ENCODE measurements at regions not wholly inside any gene's neighbourhood (a gene's known extent, or its start where the extent isn't known, plus 50 kb on each side); places are given as distances from the start of the nearest gene placed in this dataset.

- intact Hi-C loops (cut with DNase I), result loop anchor here (10.0 kb wide), 1 partner anchor 755 kb away; no protein-coding TSS in a partner anchor
- no peak for DNase-seq (ENCODE audit: extremely low spot score)
- Histone ChIP-seq H3K36me3 (no peaks in the 10 kb centered on the region), H3K27me3 (no peaks in the 10 kb centered on the region), H3K4me3 (no peak overlapping the region), H3K4me1 (no peaks in the 10 kb centered on the region), H3K9me3 (peaks cover 0 to 4% (median 0%) of the 10 kb centered on the region in 4 donors), H3K27ac (replicated peaks in 1 of 4) (no peak overlapping the region)
- TF ChIP-seq POLR2AphosphoS5 (IDR thresholded peaks at IDR 0.05) (no peak), CTCF (IDR thresholded peaks at IDR 0.05) (no peak), POLR2A (IDR thresholded peaks at IDR 0.05; ENCODE audit: low read depth) (no peak), EP300 (IDR thresholded peaks at IDR 0.05) (no peak)
- WGBS, result 81% methylated on average over 8 of the region's 8 CpGs
These were observed 208.9 kb downstream of the MIB1 start for GRCh38 chr18:21949326-21950015.

DNA sequence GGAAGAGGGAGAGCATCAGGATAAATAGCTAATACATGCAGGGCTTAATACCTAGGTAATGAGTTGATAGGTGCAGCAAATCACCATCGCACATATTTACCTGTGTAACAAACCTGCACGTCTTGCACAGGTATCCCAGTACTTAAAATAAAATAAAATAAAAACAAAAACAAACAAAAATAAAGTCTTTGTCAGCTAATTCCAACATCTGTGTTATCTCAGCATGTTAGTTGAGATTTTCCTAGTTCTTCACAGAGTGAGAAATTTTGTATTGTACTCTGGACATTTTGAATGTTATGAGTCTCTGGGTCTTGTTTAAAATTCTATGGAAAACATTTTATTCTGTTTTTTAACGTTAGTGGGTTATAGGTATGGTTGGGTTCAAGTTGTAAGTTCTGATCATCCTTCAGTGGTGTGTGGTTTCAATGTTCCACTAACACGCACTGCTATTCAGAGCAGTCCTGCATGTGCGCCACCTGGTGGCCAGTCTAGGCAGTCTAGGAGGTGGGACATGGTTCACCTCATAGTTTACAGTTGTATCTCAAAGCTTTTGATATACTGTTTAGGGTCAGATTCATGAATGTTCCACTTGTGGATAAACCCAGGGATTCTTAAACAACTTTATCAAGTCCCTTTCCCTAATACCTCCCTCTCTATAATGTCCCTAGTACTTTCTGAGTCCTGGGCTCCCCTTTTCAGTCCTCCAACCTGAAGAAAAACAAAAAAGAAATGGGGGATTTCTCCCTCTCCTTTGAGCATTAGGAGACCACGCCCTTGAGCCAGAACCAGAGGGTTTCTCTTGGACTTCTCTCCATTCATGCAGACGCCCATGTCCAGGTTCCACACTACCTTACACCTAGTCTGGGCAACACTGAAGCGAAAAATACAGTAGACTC, 213.4 kb upstream of the GATA6 start:
- H3K36me3 ChIP-seq, result no peaks in the 10 kb centered on the region
- H3K4me3 ChIP-seq, result no peak overlapping the region
- H3K27ac ChIP-seq (replicated peaks in 1 of 4), result no peak overlapping the region
- no peaks in the 10 kb centered on the region for H3K27me3 ChIP-seq
- TF ChIP-seq EP300 (IDR thresholded peaks at IDR 0.05) (no peak), CTCF (IDR thresholded peaks at IDR 0.05) (peak; percentile 72 to 89 (median 87))
- H3K4me1 ChIP-seq, result no peaks in the 10 kb centered on the region
- peaks cover 0 to 4% (median 0%) of the 10 kb centered on the region in 4 donors for H3K9me3 ChIP-seq
- DNase-seq (ENCODE audit: extremely low spot score), result no peak
- WGBS, result 39% methylated on average over 8 of the region's 8 CpGs
- intact Hi-C loops (cut with DNase I), result loop anchor here (5.0 to 10.0 kb wide), 2 partner anchors 49 to 761 kb away; no protein-coding TSS in a partner anchor

- no peaks in the 10 kb centered on the region for H3K4me1 ChIP-seq
- no peak for DNase-seq (ENCODE audit: extremely low spot score)
- intact Hi-C loops (cut with DNase I), result loop anchor here (5.0 to 10.0 kb wide), 2 partner anchors 51 to 763 kb away; no protein-coding TSS in a partner anchor
- 78% methylated on average over 8 of the region's 8 CpGs for WGBS
- H3K27ac ChIP-seq (replicated peaks in 1 of 4), result no peak overlapping the region
- no peaks in the 10 kb centered on the region for H3K27me3 ChIP-seq
- no peak overlapping the region for H3K4me3 ChIP-seq
- peaks cover 0 to 4% (median 0%) of the 10 kb centered on the region in 4 donors for H3K9me3 ChIP-seq
- no peaks in the 10 kb centered on the region for H3K36me3 ChIP-seq
- no peak for TF ChIP-seq POLR2A (IDR thresholded peaks at IDR 0.05; ENCODE audit: low read depth)
- TF ChIP-seq EP300 (IDR thresholded peaks at IDR 0.05), result no peak
- no peak for TF ChIP-seq CTCF (IDR thresholded peaks at IDR 0.05)
- TF ChIP-seq POLR2AphosphoS5 (IDR thresholded peaks at IDR 0.05), result no peak
These were observed 211.1 kb upstream of the GATA6 start for GRCh38 chr18:21958263-21958662.

- Histone ChIP-seq H3K4me3 (no peak overlapping the region), H3K9me3 (no peaks in the 10 kb centered on the region), H3K4me1 (no peaks in the 10 kb centered on the region), H3K27me3 (no peaks in the 10 kb centered on the region), H3K36me3 (no peaks in the 10 kb centered on the region), H3K27ac (replicated peaks in 1 of 4) (no peak overlapping the region)
- TF ChIP-seq EP300 (IDR thresholded peaks at IDR 0.05), result no peak
- TF ChIP-seq CTCF (IDR thresholded peaks at IDR 0.05), result no peak
- TF ChIP-seq POLR2A (IDR thresholded peaks at IDR 0.05; ENCODE audit: low read depth), result no peak
- TF ChIP-seq POLR2AphosphoS5 (IDR thresholded peaks at IDR 0.05), result no peak
- intact Hi-C loops (cut with DNase I), result loop anchor here (5.0 to 10.0 kb wide), 2 partner anchors 52 to 764 kb away; no protein-coding TSS in a partner anchor
- no peak for DNase-seq (ENCODE audit: extremely low spot score)
- 72% methylated on average over 5 of the region's 5 CpGs for WGBS
These were observed 210.5 kb upstream of the GATA6 start for GRCh38 chr18:21958707-21959450.

Data from esophagus muscularis mucosa (tissue), 4 donors.